ENCODE measurements at regions not wholly inside any gene's neighbourhood (a gene's known extent, or its start where the extent isn't known, plus 50 kb on each side); places are given as distances from the start of the nearest gene placed in this dataset.

GRCh38 chr2:18911416-18911815, 322.0 kb upstream of the NT5C1B start:
- H3K4me1 Mint-ChIP-seq: no peaks in the 10 kb centered on the region
- H3K27ac Mint-ChIP-seq (ENCODE audit: unreplicated experiment): no peak overlapping the region
- H3K36me3 Mint-ChIP-seq (ENCODE audit: low read depth): no peaks in the 10 kb centered on the region
- DNase-seq (ENCODE audit: low read depth, low spot score): no peak
- H3K4me3 Mint-ChIP-seq: no peak overlapping the region
- TF ChIP-seq, protein P1, sequence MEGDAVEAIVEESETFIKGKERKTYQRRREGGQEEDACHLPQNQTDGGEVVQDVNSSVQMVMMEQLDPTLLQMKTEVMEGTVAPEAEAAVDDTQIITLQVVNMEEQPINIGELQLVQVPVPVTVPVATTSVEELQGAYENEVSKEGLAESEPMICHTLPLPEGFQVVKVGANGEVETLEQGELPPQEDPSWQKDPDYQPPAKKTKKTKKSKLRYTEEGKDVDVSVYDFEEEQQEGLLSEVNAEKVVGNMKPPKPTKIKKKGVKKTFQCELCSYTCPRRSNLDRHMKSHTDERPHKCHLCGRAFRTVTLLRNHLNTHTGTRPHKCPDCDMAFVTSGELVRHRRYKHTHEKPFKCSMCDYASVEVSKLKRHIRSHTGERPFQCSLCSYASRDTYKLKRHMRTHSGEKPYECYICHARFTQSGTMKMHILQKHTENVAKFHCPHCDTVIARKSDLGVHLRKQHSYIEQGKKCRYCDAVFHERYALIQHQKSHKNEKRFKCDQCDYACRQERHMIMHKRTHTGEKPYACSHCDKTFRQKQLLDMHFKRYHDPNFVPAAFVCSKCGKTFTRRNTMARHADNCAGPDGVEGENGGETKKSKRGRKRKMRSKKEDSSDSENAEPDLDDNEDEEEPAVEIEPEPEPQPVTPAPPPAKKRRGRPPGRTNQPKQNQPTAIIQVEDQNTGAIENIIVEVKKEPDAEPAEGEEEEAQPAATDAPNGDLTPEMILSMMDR (conservative IDR thresholded peaks at IDR 0.05): no peak
- H3K9me3 Mint-ChIP-seq: no peaks in the 10 kb centered on the region
- peaks cover 3% of the 10 kb centered on the region for H3K27me3 Mint-ChIP-seq (ENCODE audit: low read depth)

- H3K27ac Mint-ChIP-seq (ENCODE audit: unreplicated experiment): no peak overlapping the region
- peaks cover 3% of the 10 kb centered on the region for H3K27me3 Mint-ChIP-seq (ENCODE audit: low read depth)
- no peaks in the 10 kb centered on the region for H3K9me3 Mint-ChIP-seq
- H3K4me3 Mint-ChIP-seq: no peak overlapping the region
- TF ChIP-seq, protein P1 (conservative IDR thresholded peaks at IDR 0.05): no peak
- no peaks in the 10 kb centered on the region for H3K36me3 Mint-ChIP-seq (ENCODE audit: low read depth)
- no peak for DNase-seq (ENCODE audit: low read depth, low spot score)
- H3K4me1 Mint-ChIP-seq: no peaks in the 10 kb centered on the region
Measured at GRCh38 chr2:18910843-18911242, 321.5 kb upstream of the NT5C1B start.

- Mint-ChIP-seq H3K4me3 (no peak overlapping the region), H3K4me1 (no peaks in the 10 kb centered on the region), H3K9me3 (no peaks in the 10 kb centered on the region), H3K27me3 (ENCODE audit: low read depth) (no peaks in the 10 kb centered on the region), H3K36me3 (ENCODE audit: low read depth) (no peaks in the 10 kb centered on the region), H3K27ac (ENCODE audit: unreplicated experiment) (no peak overlapping the region)
- TF ChIP-seq, protein P1 (conservative IDR thresholded peaks at IDR 0.05): no peak
- DNase-seq (ENCODE audit: low read depth, low spot score): no peak
Measured at GRCh38 chr2:18907937-18908336, 318.6 kb upstream of the NT5C1B start.

DNA sequence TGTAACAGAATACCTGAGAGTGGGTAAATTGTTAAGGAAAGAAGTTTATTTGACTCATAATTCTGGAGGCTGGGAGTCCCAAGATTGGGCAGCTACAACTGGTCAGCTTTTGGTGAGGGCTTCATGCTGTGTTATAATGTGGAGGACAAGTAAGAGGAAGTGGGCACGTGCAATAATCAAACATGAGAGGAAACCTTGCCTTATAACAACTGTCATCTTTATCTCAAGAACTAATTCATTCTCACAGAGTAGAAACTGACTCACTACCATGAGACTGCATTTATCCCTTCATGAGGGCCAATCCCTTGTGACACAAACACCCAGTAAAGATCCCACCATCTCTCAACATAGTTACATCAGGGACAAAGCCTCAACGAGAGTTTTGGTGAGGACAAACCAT, 318.1 kb upstream of the NT5C1B start:
- Mint-ChIP-seq H3K4me3 (no peak overlapping the region), H3K9me3 (no peaks in the 10 kb centered on the region), H3K27me3 (ENCODE audit: low read depth) (no peaks in the 10 kb centered on the region), H3K27ac (ENCODE audit: unreplicated experiment) (no peak overlapping the region), H3K36me3 (ENCODE audit: low read depth) (no peaks in the 10 kb centered on the region), H3K4me1 (no peaks in the 10 kb centered on the region)
- no peak for DNase-seq (ENCODE audit: low read depth, low spot score)
- TF ChIP-seq, protein P1 (conservative IDR thresholded peaks at IDR 0.05): no peak

- peaks cover 2% of the 10 kb centered on the region for H3K27me3 Mint-ChIP-seq (ENCODE audit: low read depth)
Measured at GRCh38 chr2:18903750-18904149, 314.4 kb upstream of the NT5C1B start.

More at GRCh38 chr2:18903750-18904149, 314.4 kb upstream of the NT5C1B start:
- H3K4me3 Mint-ChIP-seq: no peak overlapping the region
- TF ChIP-seq, protein P1 (conservative IDR thresholded peaks at IDR 0.05): no peak
- H3K36me3 Mint-ChIP-seq (ENCODE audit: low read depth): no peaks in the 10 kb centered on the region
- H3K9me3 Mint-ChIP-seq: no peaks in the 10 kb centered on the region
- H3K27ac Mint-ChIP-seq (ENCODE audit: unreplicated experiment): no peak overlapping the region
- H3K4me1 Mint-ChIP-seq: no peaks in the 10 kb centered on the region
- DNase-seq (ENCODE audit: low read depth, low spot score): no peak

Data from neural crest cell (in vitro differentiated cells).